NCI-H187 (cell line): ENCODE measurements at regions not wholly inside any gene's neighbourhood (a gene's known extent, or its start where the extent isn't known, plus 50 kb on each side); places are given as distances from the start of the nearest gene placed in this dataset.

Source experiments
- DNase-seq, 2 experiments: peaks; one replicate each; lab custom pipeline; 2025; lab: John Stamatoyannopoulos, UW

DNA sequence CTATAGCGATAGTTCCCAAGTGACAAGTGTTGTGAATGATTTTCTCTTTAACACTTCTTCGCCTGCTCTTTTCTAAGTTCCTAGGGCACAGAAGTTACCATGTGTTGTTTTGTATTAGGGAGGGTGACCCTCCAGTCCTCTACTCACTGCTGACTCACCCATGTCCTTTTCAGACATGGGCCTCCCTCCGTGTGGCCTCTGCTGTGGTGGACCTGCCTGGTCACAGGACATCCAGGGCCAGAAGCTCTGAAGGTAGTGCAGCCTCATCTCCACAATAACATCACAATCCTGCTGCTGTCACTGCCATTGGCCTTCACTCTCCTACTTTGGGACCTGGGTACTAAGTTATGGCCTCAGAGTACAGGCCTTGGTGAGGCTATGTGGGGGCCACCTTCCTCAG is 87.1 kb upstream of the TNFAIP3 start:
- DNase-seq: no peak

DNA sequence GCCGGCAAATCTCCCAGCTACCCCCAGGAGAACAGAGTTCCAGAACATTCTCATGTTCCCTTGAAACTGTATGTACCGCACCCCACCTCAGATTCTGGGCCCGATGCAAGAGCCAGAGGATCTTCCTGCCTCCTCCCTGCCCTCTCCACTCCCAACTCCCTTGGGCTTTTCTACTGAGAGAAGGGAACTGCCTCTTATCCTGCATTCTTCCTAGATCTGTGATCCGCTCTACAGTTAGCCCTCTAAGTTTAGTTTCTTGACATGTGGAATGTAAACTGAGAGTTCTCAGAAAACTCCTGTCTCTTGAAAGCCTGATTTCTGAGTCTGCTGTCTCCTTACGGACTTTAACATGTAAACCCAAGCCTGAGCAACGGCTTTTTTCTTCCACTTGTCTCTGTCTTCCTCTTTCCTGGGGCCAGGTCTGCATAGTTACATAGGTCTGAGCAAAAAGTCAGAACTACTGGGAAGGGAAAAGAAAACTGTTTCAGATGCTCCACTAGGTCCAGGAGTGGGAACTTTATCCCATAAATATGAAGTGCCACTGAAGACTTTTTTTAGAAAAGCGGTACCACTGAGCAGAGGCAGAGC is 86.5 kb upstream of the TNFAIP3 start:
- DNase-seq: no peak

DNA sequence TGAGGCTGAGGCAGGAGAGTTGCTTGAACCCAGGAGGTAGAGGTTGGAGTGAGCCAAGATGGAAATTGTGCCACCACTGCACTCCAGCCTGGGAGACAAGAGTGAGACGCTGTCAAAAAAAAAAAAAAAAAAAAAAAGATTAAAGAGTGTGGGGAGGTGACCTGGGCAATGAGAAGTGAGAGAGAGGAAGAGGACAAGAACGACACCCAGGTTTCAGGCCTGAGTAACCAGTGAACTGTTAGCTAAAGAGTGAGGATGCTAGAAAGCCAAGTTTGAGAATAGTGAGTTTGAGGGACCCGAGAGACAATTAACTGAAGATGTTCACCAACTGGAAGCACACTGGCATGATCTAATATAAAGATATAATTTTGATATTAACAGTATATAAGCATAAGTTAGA is 85.4 kb upstream of the TNFAIP3 start:
- no peak for DNase-seq

DNA sequence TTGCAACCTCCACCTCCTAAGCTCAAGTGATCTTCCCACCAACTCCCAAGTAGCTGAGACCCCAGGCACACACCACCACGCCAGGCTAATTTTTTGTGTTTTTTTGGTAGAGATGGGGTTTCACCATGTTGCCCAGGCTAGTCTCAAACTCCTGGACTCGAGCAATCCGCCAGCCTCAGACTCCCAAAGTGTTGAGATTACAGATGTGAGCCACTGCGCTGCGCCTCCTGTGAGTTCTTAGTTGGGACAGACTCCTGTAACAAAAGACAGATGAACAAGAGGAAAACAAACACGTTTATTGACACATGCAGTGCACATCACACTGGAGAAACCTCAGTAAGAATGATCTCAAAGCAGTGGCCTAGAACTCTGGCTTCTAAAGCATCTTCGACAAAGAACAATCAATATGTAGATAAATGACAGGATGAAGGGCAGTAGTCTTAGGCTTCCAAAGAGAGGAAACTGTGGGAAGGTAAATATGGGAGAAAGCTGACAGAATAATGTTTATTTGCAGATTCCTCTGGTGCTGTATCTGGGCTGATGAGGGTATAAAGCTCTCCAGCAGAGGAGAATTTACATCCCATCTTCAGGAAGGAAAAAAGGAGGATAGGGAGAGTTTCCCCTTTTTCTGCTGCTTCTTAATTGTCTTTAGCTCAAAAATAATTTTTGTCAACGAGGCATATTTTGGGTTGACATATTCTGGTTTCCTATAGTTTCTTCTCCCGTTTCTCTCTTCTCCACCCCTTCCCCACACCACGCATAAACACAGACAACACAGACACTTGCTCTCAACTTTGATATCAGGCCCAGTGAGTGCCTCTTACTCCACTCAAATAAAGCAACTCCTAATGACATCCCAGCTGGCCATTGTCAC is 84.7 kb upstream of the TNFAIP3 start:
- no peak for DNase-seq

DNA sequence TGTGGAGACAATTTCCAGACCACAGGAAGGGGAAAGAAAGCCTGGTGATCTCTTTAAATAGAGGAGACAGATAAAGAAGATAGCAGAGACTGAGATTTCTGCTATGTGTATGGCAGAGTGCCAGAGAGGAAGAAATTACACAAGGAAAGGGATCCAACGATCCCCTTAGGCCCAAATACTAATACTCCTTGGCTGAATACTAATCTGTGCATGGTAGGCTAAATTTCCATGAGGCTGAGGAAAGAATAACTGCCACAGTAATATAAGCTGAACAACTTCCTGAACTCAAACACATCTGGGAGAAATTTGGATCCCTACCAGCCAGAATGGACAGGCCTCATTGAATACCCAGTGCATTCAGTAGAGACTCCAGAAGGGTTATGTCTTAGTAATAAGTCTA is 83.3 kb upstream of the TNFAIP3 start:
- DNase-seq: no peak

DNA sequence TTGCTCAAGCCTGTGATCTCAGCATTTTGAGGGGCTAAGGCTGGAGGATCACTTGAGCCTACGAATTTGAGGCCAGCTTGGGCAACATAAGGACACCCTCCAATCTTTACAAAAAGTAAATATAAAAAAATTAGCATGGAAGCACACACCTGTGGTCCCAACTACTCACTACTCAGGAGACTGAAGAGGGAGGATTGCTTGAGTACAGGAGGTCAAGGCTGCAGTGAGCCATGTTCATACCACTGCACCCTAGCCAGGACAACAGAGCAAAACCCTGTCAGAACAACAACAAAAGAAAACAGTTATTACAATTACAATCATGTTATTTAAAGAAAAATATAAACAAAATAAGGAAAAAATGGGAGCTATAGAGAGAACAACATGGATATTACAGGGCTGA is 82.5 kb upstream of the TNFAIP3 start:
- no peak for DNase-seq

DNA sequence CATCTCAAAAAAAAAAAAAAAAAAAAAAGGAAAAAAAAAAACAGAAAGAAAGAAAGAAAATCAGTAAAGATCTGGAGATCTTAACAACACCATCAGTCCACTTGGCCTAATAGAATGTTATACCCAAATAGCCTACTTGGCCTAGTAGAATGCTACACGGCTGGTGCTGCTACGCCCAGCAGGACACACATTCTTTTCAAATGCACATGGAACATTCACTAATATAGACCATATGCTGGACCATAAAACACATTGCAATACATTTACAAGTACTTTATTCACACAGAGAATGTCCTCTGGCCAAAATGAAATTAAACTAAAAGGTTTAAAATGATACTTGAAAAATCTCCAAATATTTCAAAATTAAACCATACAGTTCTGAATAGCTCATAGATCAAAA is 80.0 kb upstream of the TNFAIP3 start:
- DNase-seq: no peak

DNA sequence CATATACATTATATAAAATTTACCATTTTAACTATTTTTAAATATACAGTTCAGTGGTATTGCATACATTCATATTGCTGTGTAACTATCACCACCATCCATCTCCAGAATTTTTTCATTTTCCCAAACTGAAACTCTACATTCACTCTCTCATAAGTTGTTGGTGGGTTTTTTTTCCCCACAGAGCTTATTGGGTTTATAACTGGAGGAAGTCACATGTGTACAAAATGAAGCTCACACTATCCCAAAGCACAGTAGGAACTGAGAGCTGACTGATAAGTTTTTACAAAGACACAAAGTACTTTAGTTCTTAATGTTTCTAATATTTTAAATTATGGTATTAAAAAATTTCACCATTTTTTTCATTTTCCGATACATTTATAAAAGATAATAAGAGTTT is 78.8 kb upstream of the TNFAIP3 start:
- no peak for DNase-seq

DNA sequence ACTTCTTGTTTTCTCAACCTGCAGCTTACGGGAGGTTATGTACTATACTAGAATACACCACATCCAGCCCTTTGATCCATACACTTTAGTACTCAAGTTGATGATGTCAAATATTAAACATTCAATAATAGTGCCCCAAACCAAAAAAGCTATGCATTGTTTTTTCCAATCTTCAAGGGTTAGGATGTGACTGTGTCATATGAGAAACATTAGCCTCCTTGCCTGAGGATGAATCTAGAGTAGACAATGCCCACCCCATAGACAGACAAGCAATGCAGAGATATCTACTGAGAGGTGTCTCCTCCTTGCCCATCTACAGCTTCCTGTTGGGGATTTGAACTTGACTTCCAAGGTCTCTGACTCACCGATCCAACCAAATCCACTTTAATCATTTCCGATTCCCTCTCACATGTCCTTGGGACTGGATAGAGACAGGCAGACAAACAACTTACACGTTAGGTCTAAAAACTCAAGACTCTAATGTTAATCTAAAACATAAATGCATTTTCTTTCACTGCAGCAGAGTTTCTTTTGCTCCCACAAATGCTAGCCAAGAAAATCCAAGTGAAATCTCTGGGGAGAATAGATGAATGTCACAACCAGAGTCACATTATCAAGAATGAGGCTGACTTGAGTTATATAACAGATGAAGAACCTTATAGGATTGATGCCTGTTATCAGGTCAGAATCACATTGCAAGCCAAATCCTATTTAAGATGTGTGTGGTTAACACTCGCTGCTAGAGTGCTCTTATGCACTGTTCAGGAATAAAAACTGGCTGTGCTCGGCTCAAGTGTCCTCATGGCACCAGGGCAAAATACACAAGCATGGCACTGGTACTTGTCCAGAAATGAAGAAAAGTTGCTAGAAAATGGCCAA is 75.5 kb upstream of the TNFAIP3 start:
- DNase-seq: no peak

DNA sequence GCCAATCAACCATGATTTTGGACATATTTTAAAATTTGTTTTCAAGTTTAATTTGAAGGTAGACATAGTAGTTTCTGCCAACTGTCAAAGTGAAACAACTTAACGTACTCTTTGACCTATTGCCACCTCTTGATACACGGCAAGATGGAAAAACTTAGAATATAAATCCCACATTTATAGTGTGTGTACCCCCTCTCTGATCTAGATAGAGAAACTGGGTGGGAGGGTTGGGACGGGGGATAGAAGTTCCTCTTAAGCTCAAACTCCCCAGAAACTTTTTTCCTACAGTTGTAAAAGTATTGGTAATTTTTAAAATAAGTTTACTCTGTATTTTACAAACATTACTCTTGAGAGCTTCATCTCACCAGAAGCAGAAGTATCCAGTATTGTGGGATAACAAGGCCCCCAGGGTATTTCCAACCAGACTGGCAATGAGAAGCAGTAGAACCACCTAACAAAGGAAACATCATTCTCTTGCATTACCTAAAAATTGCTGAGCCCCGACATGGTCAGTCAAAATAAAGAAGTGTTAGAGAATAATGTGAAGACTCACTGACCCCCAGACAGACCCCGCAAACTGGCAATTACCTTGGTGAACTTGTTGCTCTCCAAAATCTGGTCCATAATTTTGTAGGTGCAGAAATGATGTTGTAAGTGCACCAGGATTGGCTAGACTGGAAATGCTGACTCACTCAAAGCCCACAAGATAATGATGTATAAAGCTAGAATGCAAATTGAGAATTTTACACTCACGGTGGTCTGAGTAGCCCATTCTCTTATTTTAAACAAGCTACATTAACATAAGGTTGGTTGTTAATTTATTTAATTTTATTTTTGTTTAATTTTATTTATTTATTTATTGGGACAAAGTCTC is 74.7 kb upstream of the TNFAIP3 start:
- DNase-seq: no peak

DNA sequence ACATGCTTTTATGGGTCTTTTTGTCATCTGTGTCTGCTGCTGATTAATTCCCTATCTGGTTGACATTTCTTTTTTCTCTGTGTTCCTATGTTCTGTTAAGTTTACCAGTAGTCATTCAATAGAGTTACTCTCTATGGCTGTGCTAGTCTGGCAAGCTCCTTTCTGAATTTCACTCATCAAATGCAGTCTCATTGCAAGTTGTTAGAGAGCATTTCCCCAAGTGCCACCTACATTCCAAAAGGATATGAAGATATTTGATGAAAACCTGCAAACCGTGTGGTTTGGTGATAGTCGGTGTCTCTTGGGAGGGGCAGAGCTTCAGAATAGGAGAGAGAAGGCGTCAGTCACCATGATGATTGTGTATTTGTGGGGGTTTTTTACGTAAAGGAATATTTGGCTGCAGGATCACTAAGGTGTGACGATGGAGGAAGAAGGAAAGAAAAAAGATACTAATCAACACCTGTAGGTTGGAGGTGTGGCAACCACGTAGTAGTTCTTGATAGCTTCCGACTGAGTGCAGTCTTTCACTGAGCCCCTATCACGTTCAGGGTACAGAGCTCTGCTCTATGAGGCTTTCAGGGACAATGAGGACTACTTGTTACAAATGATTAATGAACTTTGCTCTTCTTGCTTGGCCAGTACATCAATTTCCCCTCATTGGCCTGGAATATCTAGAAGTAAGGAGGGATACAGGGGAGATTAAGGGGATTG is 73.1 kb upstream of the TNFAIP3 start:
- no peak for DNase-seq

DNA sequence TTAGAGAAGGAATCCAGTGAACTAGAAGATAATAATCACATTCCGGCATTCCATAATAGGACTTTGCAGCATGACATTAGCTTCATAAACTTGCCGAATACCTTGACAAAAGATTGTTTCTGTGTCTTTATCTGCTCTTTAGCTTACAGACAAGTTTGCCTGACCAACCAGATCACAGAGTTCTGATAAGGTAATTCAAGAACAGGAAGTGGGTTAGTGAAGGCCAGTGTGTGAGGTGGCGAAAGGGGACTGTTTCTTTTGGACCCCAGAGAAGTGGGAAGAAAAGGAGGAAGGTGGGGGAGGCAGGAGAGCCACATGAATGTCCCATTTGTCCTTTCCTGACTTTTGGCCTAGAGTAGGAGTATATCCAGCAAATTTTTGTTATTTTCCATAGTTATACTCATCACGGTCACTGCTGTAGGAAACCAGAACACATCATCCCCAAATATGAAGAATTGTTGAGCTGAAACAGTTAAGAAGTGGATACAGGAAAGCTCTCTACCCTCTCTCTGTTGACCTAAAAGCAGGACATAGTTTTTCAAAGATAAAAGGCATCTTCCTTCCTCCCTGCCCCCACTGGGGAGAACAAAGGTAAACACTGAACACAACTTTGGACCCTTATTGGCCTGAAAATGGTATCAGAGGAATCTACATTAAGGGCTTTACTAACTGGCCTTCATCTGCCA is 72.4 kb upstream of the TNFAIP3 start:
- DNase-seq: no peak

DNA sequence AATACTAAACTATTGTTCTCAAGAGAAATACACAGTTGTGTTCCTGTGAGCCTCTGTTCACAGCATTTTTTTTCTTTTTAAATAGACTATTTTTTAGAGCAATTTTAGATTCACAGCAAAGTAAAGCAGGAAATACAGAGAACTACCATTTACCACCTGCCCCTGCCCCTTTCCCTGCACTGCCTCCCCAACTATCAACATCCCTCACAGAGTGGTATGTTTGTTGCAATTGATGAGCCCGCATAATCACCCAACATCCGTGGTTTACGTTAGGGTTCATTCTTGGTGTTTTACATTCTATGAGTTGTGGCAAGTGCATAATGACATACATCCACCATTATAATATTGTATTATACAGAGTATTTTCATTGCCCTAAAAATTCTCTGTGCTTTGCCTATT is 71.6 kb upstream of the TNFAIP3 start:
- no peak for DNase-seq

DNA sequence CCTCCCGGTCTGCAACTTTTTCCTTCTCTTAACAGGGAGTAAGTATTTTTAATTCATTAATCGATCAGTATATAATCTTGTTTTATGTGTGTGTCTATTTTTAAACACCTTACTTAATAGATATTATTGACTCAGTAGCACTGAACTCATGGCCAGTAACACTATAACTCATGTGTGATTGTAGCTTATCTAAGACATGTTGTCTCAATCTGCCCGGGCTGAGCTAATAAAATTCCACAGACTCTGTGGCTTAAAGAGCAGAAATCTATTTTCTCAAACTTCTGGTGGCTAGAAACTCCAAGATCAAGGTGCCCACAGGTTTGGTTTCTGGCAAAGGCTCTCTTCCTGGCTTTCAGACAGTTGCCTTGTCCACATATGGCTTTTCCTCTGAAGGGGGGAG is 68.8 kb upstream of the TNFAIP3 start:
- DNase-seq: no peak

DNA sequence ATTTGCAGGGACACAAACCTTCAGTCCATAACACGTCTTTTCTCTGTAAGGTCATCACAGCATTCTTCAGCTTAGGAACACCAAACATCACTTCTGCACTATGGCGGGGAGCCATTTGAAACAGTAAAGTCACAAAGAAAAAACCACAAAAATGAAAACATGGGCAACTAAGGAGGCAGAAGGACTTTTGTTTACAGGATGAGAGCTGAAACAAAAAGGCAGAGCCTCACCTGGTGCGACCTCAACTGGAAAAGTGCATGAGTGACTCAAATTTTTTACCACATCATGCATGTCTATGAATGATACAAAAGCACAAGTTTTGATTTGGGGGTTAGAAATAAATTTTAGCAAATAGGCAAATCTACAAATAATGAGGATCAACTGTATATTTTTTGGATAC is 68.2 kb upstream of the TNFAIP3 start:
- DNase-seq: no peak

DNA sequence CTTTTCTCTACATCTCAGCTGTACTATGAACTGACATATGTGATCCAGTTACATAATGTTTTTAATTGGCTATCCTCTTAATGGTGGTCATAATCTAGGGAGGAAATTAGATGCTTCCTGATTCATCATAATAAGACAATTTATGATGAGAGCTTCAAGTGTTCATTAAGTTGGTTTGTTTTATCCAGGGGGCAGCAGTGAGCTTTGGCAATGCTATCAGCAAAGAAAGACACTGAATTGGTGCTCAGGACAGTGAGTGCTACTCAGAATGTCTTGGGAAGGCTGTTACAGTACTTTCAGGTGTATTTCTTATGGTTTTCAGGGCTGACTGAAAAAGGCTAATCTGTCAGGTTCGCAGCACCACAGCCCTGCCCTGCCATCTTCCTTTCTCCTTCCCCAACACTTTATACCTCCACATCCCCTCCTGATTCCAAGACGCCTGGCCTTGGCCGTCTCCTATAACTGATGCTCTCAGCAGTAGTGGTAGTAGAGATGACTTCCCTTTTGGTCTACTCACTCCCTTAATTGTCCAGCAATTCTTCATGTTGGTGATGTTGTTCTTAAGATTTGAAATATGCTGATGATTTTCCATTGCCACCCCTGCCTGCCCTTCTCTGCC is 67.0 kb upstream of the TNFAIP3 start:
- DNase-seq: no peak

DNA sequence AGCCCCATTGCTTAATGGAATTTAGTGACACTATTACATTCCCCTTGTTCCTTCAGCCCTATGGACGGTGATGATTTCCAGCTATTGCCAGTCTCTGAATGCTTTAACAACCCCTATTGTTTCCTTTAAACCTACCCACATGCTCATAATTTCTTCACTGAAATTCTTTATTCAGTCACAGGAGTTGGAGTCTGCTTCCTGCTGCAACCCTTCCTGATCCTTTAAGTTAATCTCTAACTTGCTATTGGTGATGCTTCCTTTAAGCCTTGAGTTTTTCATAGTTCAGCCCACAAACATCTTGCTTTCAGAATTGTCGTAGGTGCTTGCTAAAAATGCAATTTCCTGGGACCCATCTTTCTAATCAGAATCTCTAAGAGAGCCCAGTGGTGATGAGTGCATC is 66.3 kb upstream of the TNFAIP3 start:
- no peak for DNase-seq

DNA sequence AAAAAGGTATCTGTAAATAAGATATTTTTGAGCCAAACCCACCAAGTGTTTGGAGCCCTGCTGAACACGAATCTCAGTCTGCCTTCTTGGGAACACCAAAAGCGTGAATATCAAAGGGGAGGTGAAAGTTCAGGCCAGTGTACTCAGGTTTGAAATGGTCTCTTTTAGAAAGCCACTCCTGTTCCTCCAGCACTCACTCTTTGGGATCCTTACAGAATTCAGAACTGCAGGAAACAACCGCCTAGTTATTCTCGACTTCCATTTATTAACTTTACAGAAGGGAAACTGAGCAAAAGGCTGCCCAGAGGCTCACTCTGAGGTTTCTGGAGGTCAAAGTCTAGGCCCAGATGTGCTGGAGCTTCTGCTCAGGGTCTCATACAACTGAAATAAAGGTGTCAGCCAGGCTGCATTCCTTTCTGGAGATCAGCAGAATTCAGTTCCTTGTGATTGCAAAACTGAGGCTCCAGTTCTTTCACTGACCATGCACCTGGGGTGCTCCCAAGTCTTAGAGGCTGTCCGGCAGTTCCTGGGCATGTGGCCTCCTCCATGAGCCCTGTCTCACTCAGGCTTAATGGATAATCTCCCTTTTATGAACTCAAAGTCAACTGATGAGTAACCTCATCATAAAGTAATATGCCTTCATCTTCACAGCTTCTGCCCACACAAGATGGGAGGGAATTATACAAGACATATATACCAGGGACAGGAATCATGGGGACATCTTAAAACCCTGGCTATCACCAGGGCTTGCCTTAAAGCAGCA is 65.5 kb upstream of the TNFAIP3 start:
- no peak for DNase-seq

DNA sequence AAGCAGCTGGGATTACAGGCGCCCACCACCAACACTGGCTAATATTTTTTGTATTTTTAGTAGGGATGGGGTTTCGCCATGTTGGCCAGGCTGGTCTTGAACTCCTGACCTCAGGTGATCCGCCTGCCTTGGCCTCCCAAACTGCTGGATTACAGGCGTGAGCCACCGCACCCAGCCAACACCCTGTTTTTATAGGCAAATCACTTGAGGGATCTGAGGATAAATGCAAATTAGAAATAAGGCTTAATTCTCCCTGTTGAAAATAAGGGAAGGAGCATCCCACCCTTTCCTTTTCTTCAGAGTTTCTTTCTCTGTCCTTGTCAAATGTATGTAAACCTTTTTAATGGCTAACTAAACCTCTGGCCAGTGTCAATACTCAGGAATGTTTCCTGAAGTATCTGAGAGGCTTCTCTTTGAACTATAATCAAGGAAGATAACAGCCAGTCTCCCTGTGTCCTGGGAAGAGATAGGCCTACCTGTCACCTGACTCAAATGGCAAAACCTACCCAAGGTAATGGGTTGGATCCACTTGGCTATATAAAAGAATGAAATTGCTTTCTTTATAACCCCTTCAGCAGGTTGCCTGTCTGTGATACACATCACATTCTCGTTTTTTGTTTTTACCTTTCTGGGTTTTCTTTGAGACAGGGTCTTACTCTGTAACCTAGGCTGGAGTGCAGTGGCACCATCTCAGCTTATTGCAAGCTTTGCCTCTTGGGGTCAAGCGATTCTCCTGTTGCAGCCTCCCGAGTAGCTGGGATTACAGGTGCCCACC is 64.5 kb upstream of the TNFAIP3 start:
- no peak for DNase-seq
